Stomach (tissue), 4 donors: ENCODE measurements at regions not wholly inside any gene's neighbourhood (a gene's known extent, or its start where the extent isn't known, plus 50 kb on each side); places are given as distances from the start of the nearest gene placed in this dataset.

Experiments
- POLR2A ChIP-seq, 4 donors: fragments of 450-650 bp; IDR thresholded peaks; one replicate each; pipeline ENCODE4 v1.6.1; 2016; ENCODE audit warnings: antibody characterized with exemption in 4 of 4, control low read depth in 2 of 4, mild to moderate bottlenecking in 1 of 4, moderate library complexity in 1 of 4
- TF ChIP-seq, protein P1 (sequence below), 7 experiments: fragments of 450-650 bp in 4 of 7; fragments of 200-600 bp in 3 of 7; sonication (generic) in 3 of 7; IDR thresholded peaks; one replicate each; pipeline ENCODE4 v1.5.1; 2016 to 2019; ENCODE audit warnings: antibody characterized with exemption in 7 of 7, control low read depth in 2 of 7, mild to moderate bottlenecking in 1 of 7

GRCh38 chr15:95864467-95864886, 466.0 kb upstream of the NR2F2 start:
- TF ChIP-seq, protein P1, sequence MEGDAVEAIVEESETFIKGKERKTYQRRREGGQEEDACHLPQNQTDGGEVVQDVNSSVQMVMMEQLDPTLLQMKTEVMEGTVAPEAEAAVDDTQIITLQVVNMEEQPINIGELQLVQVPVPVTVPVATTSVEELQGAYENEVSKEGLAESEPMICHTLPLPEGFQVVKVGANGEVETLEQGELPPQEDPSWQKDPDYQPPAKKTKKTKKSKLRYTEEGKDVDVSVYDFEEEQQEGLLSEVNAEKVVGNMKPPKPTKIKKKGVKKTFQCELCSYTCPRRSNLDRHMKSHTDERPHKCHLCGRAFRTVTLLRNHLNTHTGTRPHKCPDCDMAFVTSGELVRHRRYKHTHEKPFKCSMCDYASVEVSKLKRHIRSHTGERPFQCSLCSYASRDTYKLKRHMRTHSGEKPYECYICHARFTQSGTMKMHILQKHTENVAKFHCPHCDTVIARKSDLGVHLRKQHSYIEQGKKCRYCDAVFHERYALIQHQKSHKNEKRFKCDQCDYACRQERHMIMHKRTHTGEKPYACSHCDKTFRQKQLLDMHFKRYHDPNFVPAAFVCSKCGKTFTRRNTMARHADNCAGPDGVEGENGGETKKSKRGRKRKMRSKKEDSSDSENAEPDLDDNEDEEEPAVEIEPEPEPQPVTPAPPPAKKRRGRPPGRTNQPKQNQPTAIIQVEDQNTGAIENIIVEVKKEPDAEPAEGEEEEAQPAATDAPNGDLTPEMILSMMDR (IDR thresholded peaks at IDR 0.05), result no peak
- TF ChIP-seq POLR2A (IDR thresholded peaks at IDR 0.05), result no peak
